ENCODE measurements at regions not wholly inside any gene's neighbourhood (a gene's known extent, or its start where the extent isn't known, plus 50 kb on each side); places are given as distances from the start of the nearest gene placed in this dataset.
"Not testable (repeated sequence)": the region's sequence is repeated elsewhere in the genome, so short reads cannot be mapped to it uniquely, and the experiment has no call there.

- not testable (repeated sequence) for H3K9ac ChIP-seq (ENCODE audit: low read depth, low read length, poor library complexity); H3K4ac ChIP-seq (ENCODE audit: low read length); H3K4me2 ChIP-seq (ENCODE audit: insufficient read depth, low read length, poor library complexity, severe bottlenecking); H3K4me3 ChIP-seq (ENCODE audit: low read length in 2 of 2); H2AFZ ChIP-seq (ENCODE audit: low read length); H2BK120ac ChIP-seq (ENCODE audit: low read depth, low read length); H2AK5ac ChIP-seq (ENCODE audit: low read depth, low read length); H3K4me1 ChIP-seq (ENCODE audit: control insufficient read depth in 2 of 2, insufficient read depth in 1 of 2, low read depth in 1 of 2, low read length in 2 of 2); H4K8ac ChIP-seq (ENCODE audit: low read depth, low read length); H2BK12ac ChIP-seq (ENCODE audit: low read length); H3K14ac ChIP-seq (ENCODE audit: low read length); H3K27ac ChIP-seq (replicated peaks; ENCODE audit: low read length); H2BK15ac ChIP-seq (ENCODE audit: low read length); H3K27me3 ChIP-seq (ENCODE audit: control insufficient read depth in 3 of 3, insufficient read depth in 3 of 3, low read depth in 1 of 3, low read length in 3 of 3); DNase-seq (ENCODE audit: low spot score); H3K9me3 ChIP-seq (replicated peaks in 1 of 2; ENCODE audit: control insufficient read depth in 2 of 2, insufficient read depth in 1 of 2, low read depth in 1 of 2, low read length in 2 of 2); H3K79me1 ChIP-seq (ENCODE audit: low read depth, low read length); H4K91ac ChIP-seq (ENCODE audit: low read depth, low read length, poor library complexity); H3K36me3 ChIP-seq (replicated peaks in 1 of 2; ENCODE audit: control insufficient read depth in 2 of 2, insufficient read depth in 2 of 2, low read length in 2 of 2); H3K23ac ChIP-seq (ENCODE audit: low read depth, low read length, poor library complexity); H2BK5ac ChIP-seq (ENCODE audit: low read length); H3K18ac ChIP-seq (ENCODE audit: low read length)
These were observed 57.9 kb upstream of the GOLGA8O start for GRCh38 chr15:32513378-32513777.

- H2BK15ac ChIP-seq (ENCODE audit: low read length); H2AK5ac ChIP-seq (ENCODE audit: low read depth, low read length); H3K23ac ChIP-seq (ENCODE audit: low read depth, low read length, poor library complexity); H3K14ac ChIP-seq (ENCODE audit: low read length); H3K4me3 ChIP-seq (ENCODE audit: low read length in 2 of 2); H3K9ac ChIP-seq (ENCODE audit: low read depth, low read length, poor library complexity); H2AFZ ChIP-seq (ENCODE audit: low read length); H4K91ac ChIP-seq (ENCODE audit: low read depth, low read length, poor library complexity); H3K79me1 ChIP-seq (ENCODE audit: low read depth, low read length); H3K18ac ChIP-seq (ENCODE audit: low read length); H3K36me3 ChIP-seq (replicated peaks in 1 of 2; ENCODE audit: control insufficient read depth in 2 of 2, insufficient read depth in 2 of 2, low read length in 2 of 2); H3K27ac ChIP-seq (replicated peaks; ENCODE audit: low read length); H2BK120ac ChIP-seq (ENCODE audit: low read depth, low read length); H3K4me2 ChIP-seq (ENCODE audit: insufficient read depth, low read length, poor library complexity, severe bottlenecking); H3K4me1 ChIP-seq (ENCODE audit: control insufficient read depth in 2 of 2, insufficient read depth in 1 of 2, low read depth in 1 of 2, low read length in 2 of 2); H3K9me3 ChIP-seq (replicated peaks in 1 of 2; ENCODE audit: control insufficient read depth in 2 of 2, insufficient read depth in 1 of 2, low read depth in 1 of 2, low read length in 2 of 2); H3K27me3 ChIP-seq (ENCODE audit: control insufficient read depth in 3 of 3, insufficient read depth in 3 of 3, low read depth in 1 of 3, low read length in 3 of 3); H2BK12ac ChIP-seq (ENCODE audit: low read length); H2BK5ac ChIP-seq (ENCODE audit: low read length); H4K8ac ChIP-seq (ENCODE audit: low read depth, low read length); DNase-seq (ENCODE audit: low spot score); H3K4ac ChIP-seq (ENCODE audit: low read length): not testable (repeated sequence)
These were observed 54.6 kb upstream of the GOLGA8O start for GRCh38 chr15:32510027-32510426.

- H2BK120ac ChIP-seq (ENCODE audit: low read depth, low read length); H3K4me3 ChIP-seq (ENCODE audit: low read length in 2 of 2); H3K79me1 ChIP-seq (ENCODE audit: low read depth, low read length); H4K8ac ChIP-seq (ENCODE audit: low read depth, low read length); H3K9ac ChIP-seq (ENCODE audit: low read depth, low read length, poor library complexity); H3K4me2 ChIP-seq (ENCODE audit: insufficient read depth, low read length, poor library complexity, severe bottlenecking); H3K27ac ChIP-seq (replicated peaks; ENCODE audit: low read length); H4K91ac ChIP-seq (ENCODE audit: low read depth, low read length, poor library complexity); H3K4ac ChIP-seq (ENCODE audit: low read length); H3K18ac ChIP-seq (ENCODE audit: low read length); H3K27me3 ChIP-seq (ENCODE audit: control insufficient read depth in 3 of 3, insufficient read depth in 3 of 3, low read depth in 1 of 3, low read length in 3 of 3); H3K23ac ChIP-seq (ENCODE audit: low read depth, low read length, poor library complexity); H3K14ac ChIP-seq (ENCODE audit: low read length); DNase-seq (ENCODE audit: low spot score); H2BK5ac ChIP-seq (ENCODE audit: low read length); H3K9me3 ChIP-seq (replicated peaks in 1 of 2; ENCODE audit: control insufficient read depth in 2 of 2, insufficient read depth in 1 of 2, low read depth in 1 of 2, low read length in 2 of 2); H3K36me3 ChIP-seq (replicated peaks in 1 of 2; ENCODE audit: control insufficient read depth in 2 of 2, insufficient read depth in 2 of 2, low read length in 2 of 2); H2BK12ac ChIP-seq (ENCODE audit: low read length); H3K4me1 ChIP-seq (ENCODE audit: control insufficient read depth in 2 of 2, insufficient read depth in 1 of 2, low read depth in 1 of 2, low read length in 2 of 2); H2AFZ ChIP-seq (ENCODE audit: low read length); H2BK15ac ChIP-seq (ENCODE audit: low read length); H2AK5ac ChIP-seq (ENCODE audit: low read depth, low read length): not testable (repeated sequence)
- no CpG with 5 or more reads among the region's 7 CpGs for WGBS, 2 donors (ENCODE audit: extremely low coverage in 2 of 2, insufficient read length in 2 of 2, insufficient replicate concordance in 1 of 2)
These were observed 52.6 kb upstream of the GOLGA8O start for GRCh38 chr15:32508081-32508480.

- H3K4me1 ChIP-seq (ENCODE audit: control insufficient read depth in 2 of 2, insufficient read depth in 1 of 2, low read depth in 1 of 2, low read length in 2 of 2); H2AK5ac ChIP-seq (ENCODE audit: low read depth, low read length): not testable (repeated sequence)
These were observed 51.4 kb upstream of the GOLGA8O start for GRCh38 chr15:32506787-32507186.

More at GRCh38 chr15:32506787-32507186, 51.4 kb upstream of the GOLGA8O start:
- H2BK12ac ChIP-seq (ENCODE audit: low read length); H3K4ac ChIP-seq (ENCODE audit: low read length); H3K4me3 ChIP-seq (ENCODE audit: low read length in 2 of 2); H4K91ac ChIP-seq (ENCODE audit: low read depth, low read length, poor library complexity); H3K36me3 ChIP-seq (replicated peaks in 1 of 2; ENCODE audit: control insufficient read depth in 2 of 2, insufficient read depth in 2 of 2, low read length in 2 of 2); H4K8ac ChIP-seq (ENCODE audit: low read depth, low read length); H3K9ac ChIP-seq (ENCODE audit: low read depth, low read length, poor library complexity); H3K23ac ChIP-seq (ENCODE audit: low read depth, low read length, poor library complexity); H3K27ac ChIP-seq (replicated peaks; ENCODE audit: low read length); H2BK120ac ChIP-seq (ENCODE audit: low read depth, low read length); H3K9me3 ChIP-seq (replicated peaks in 1 of 2; ENCODE audit: control insufficient read depth in 2 of 2, insufficient read depth in 1 of 2, low read depth in 1 of 2, low read length in 2 of 2); H3K79me1 ChIP-seq (ENCODE audit: low read depth, low read length); H3K4me2 ChIP-seq (ENCODE audit: insufficient read depth, low read length, poor library complexity, severe bottlenecking); H3K27me3 ChIP-seq (ENCODE audit: control insufficient read depth in 3 of 3, insufficient read depth in 3 of 3, low read depth in 1 of 3, low read length in 3 of 3); H2BK15ac ChIP-seq (ENCODE audit: low read length); H3K18ac ChIP-seq (ENCODE audit: low read length); H2BK5ac ChIP-seq (ENCODE audit: low read length); H3K14ac ChIP-seq (ENCODE audit: low read length); DNase-seq (ENCODE audit: low spot score); H2AFZ ChIP-seq (ENCODE audit: low read length): not testable (repeated sequence)
- no CpG with 5 or more reads among the region's 2 CpGs for WGBS, 2 donors (ENCODE audit: extremely low coverage in 2 of 2, insufficient read length in 2 of 2, insufficient replicate concordance in 1 of 2)

Measured in neuronal stem cell (in vitro differentiated cells).